Sigmoid colon (tissue), 3 donors: ENCODE measurements at regions not wholly inside any gene's neighbourhood (a gene's known extent, or its start where the extent isn't known, plus 50 kb on each side); places are given as distances from the start of the nearest gene placed in this dataset.

Experiments
- POLR2A ChIP-seq, 2 donors: fragments of 450-650 bp; IDR thresholded peaks; one replicate each; pipeline ENCODE4 v1.6.1; 2016; ENCODE audit warnings: antibody characterized with exemption in 2 of 2, mild to moderate bottlenecking in 2 of 2, moderate library complexity in 2 of 2
- TF ChIP-seq, protein P1 (sequence below), 4 experiments: fragments of 450-650 bp in 3 of 4; fragments of 200-600 bp in 1 of 4; IDR thresholded peaks; one replicate each; pipeline ENCODE4 v1.5.1; 2016 to 2019; ENCODE audit warnings: antibody characterized with exemption in 4 of 4, mild to moderate bottlenecking in 3 of 4, moderate library complexity in 2 of 4

DNA sequence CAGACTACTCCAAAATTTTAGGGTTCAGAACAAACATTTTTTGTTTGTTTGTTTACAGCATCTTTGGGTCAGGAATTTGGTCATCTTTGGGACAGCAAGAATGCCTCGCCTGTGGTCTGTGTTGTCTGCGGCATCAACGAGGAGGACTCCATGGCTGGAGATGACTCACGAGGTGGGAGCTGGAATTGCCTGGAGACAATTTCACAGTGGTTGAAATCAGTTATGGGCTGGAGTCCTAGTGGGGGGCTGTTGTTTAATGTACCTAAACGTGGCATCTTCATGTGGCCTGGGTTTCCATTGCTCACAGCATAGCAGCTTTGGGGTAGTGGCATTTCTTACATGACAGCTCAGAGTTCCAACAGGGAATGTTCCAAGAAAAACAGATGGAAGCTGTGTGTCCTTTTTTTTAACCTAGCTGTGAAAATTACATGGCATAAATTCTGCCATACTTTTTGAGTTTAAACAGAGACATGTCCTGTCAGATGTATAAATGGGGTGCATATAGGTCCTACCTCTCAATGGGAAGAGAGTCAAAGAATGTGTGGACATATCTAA lies 507.3 kb upstream of the CBLB start:
- TF ChIP-seq POLR2A (IDR thresholded peaks at IDR 0.05) = no peak
- TF ChIP-seq, protein P1, sequence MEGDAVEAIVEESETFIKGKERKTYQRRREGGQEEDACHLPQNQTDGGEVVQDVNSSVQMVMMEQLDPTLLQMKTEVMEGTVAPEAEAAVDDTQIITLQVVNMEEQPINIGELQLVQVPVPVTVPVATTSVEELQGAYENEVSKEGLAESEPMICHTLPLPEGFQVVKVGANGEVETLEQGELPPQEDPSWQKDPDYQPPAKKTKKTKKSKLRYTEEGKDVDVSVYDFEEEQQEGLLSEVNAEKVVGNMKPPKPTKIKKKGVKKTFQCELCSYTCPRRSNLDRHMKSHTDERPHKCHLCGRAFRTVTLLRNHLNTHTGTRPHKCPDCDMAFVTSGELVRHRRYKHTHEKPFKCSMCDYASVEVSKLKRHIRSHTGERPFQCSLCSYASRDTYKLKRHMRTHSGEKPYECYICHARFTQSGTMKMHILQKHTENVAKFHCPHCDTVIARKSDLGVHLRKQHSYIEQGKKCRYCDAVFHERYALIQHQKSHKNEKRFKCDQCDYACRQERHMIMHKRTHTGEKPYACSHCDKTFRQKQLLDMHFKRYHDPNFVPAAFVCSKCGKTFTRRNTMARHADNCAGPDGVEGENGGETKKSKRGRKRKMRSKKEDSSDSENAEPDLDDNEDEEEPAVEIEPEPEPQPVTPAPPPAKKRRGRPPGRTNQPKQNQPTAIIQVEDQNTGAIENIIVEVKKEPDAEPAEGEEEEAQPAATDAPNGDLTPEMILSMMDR (IDR thresholded peaks at IDR 0.05) = no peak
